K562 (cell line): ENCODE measurements at regions not wholly inside any gene's neighbourhood (a gene's known extent, or its start where the extent isn't known, plus 50 kb on each side); places are given as distances from the start of the nearest gene placed in this dataset.

Experiments
- ATAC-seq: fragments of 200-7000 bp; cut with Tn5 transposase; 3 replicates; pipeline ENCODE4 v1.9.1; 2020; ENCODE audit warnings: moderate library complexity
- BruUV-seq: library from RNA; stranded (reverse); fragments of 400-500 nt; replicated peaks from 2 replicates; lab custom pipeline; 2021; lab: Mats Ljungman, UMichigan
- CTCF ChIA-PET: fragments of 300-600 bp; formaldehyde crosslinking; extraction: SDS; loops from one replicate; lab custom pipeline; 2021; ENCODE audit warnings: low intra/inter-chr PET ratio; lab: Yijun Ruan, JAX
- POLR2A ChIA-PET: fragments of 300-600, 350-650 bp; sonication (Branson Sonifier 250); formaldehyde crosslinking; extraction: SDS; loops from one replicate; lab custom pipeline; 2021; ENCODE audit warnings: antibody characterized with exemption, inconsistent platforms; lab: Yijun Ruan, JAX
- DNase-seq, 4 experiments: peaks; one replicate each; pipeline versions ENCODE4 v3.0.0 to v3.0.0-alpha.2; 2011 to 2018; ENCODE audit warnings: low spot score in 3 of 4, mixed read lengths in 3 of 4; ENCODE audit errors: extremely low read depth in 1 of 4
- FAIRE-seq: peaks from 2 replicates; lab custom pipeline; 2011; peaks lifted over from hg19 to GRCh38; lab: Jason Lieb, UNC
- H2AFZ ChIP-seq: 2 replicates; pipeline ENCODE4 v1.6.0; 2011; ENCODE audit warnings: low read depth, low read length, control low read depth, inconsistent platforms
- H3K27ac ChIP-seq: fragments of 200-600 bp; 3 replicates; pipeline ENCODE4 v1.8.0; 2011; ENCODE audit warnings: low read depth, mild to moderate bottlenecking, control low read depth, inconsistent platforms, low read length, moderate library complexity, mixed read lengths; ENCODE audit errors: extremely low read depth
- H3K27me3 ChIP-seq, 2 experiments: fragments of 300-600 bp in 1 of 2; 2 replicates in 1 of 2; 3 replicates in 1 of 2; pipeline versions ENCODE4 v1.6.0 to v1.8.0; 2011; ENCODE audit warnings: inconsistent platforms in 2 of 2, low read length in 2 of 2, mild to moderate bottlenecking in 1 of 2, mixed read lengths in 1 of 2, moderate library complexity in 1 of 2; ENCODE audit not compliant: control insufficient read depth in 2 of 2, insufficient read depth in 2 of 2
- H3K36me3 ChIP-seq: fragments of 300-600 bp; 3 replicates; pipeline ENCODE4 v1.8.0; 2011; ENCODE audit warnings: mild to moderate bottlenecking, low read length, inconsistent platforms; ENCODE audit not compliant: control insufficient read depth, insufficient read depth
- H3K4me1 ChIP-seq, 2 experiments: fragments of 200-600 bp in 1 of 2; replicated peaks in 1 of 2; 2 replicates in 1 of 2; 3 replicates in 1 of 2; pipeline versions ENCODE4 v1.5.1 to v1.8.0; 2011; ENCODE audit warnings: inconsistent platforms in 2 of 2, low read length in 2 of 2, mild to moderate bottlenecking in 1 of 2, mixed read lengths in 1 of 2, moderate library complexity in 1 of 2; ENCODE audit not compliant: control insufficient read depth in 2 of 2, insufficient read depth in 2 of 2
- H3K4me2 ChIP-seq: 2 replicates; pipeline ENCODE4 v1.6.1; 2011; ENCODE audit warnings: low read length, control low read depth, inconsistent platforms, mixed read lengths; ENCODE audit not compliant: insufficient read depth
- H3K4me3 ChIP-seq: fragments of 200-600 bp; sonication (generic), shearing (Covaris generic); 2 replicates; pipeline ENCODE4 v1.5.1; 2016; ENCODE audit warnings: control low read depth, inconsistent platforms
- H3K79me2 ChIP-seq: fragments of 200-600 bp; 3 replicates; pipeline ENCODE4 v1.8.0; 2011; ENCODE audit warnings: low read length, inconsistent platforms; ENCODE audit not compliant: control insufficient read depth, insufficient read depth
- H3K9ac ChIP-seq, 2 experiments: 2 replicates each; pipeline versions ENCODE4 v1.6.0 to v1.6.1; 2011; ENCODE audit warnings: low read depth in 2 of 2, low read length in 2 of 2, control low read depth in 1 of 2, inconsistent platforms in 1 of 2, mild to moderate bottlenecking in 1 of 2, mixed read lengths in 1 of 2; ENCODE audit not compliant: insufficient read depth in 1 of 2
- H3K9me1 ChIP-seq: one replicate; pipeline ENCODE4 v1.6.0; 2011; ENCODE audit warnings: inconsistent platforms, mild to moderate bottlenecking, low read length, moderate library complexity; ENCODE audit not compliant: control insufficient read depth, insufficient read depth
- H3K9me3 ChIP-seq: replicated peaks from 2 replicates; pipeline ENCODE4 v1.5.1; 2011; ENCODE audit warnings: low read depth, low read length, inconsistent platforms; ENCODE audit not compliant: control insufficient read depth, insufficient read depth
- H4K20me1 ChIP-seq: replicated peaks from 2 replicates; pipeline ENCODE4 v1.6.1; 2011; ENCODE audit warnings: low read length, inconsistent platforms, mixed read lengths; ENCODE audit not compliant: control insufficient read depth, insufficient read depth
- ATF6 ChIP-seq: sonication (generic); formaldehyde crosslinking; IDR thresholded peaks from 2 replicates; pipeline ENCODE4 v1.4.0; 2020; ENCODE audit warnings: mild to moderate bottlenecking, missing genetic modification reagents
- ETS1 ChIP-seq: conservative IDR thresholded peaks from 2 replicates; pipeline ENCODE4 v1.6.1; 2011; ENCODE audit warnings: low read depth, mild to moderate bottlenecking, low read length; ENCODE audit not compliant: control insufficient read depth
- MITF ChIP-seq: IDR thresholded peaks from 2 replicates; pipeline ENCODE4 v1.6.1; 2014; ENCODE audit warnings: antibody characterized with exemption
- NCOA2 ChIP-seq, 2 experiments: fragments of 450-650 bp; IDR thresholded peaks; 2 replicates each; pipeline ENCODE4 v1.6.1; 2018; ENCODE audit warnings: mild to moderate bottlenecking in 2 of 2, moderate library complexity in 1 of 2; ENCODE audit not compliant: partially characterized antibody in 2 of 2
- PML ChIP-seq: IDR thresholded peaks from 2 replicates; pipeline ENCODE4 v1.6.1; 2012; ENCODE audit warnings: low read length, inconsistent platforms
- WHSC1 ChIP-seq: IDR thresholded peaks from one replicate; pipeline ENCODE4 v1.6.1; 2012; ENCODE audit warnings: low read length, control low read depth, inconsistent platforms
- ZNF280B ChIP-seq: fragments of 250-450 bp; sonication (Bioruptor Pico); IDR thresholded peaks from 2 replicates; pipeline ENCODE4 v1.5.1; 2021; ENCODE audit warnings: mild to moderate bottlenecking
- ZNF696 ChIP-seq: fragments of 250-450 bp; sonication (Bioruptor Pico); conservative IDR thresholded peaks from 2 replicates; pipeline ENCODE4 v1.4.0; 2020; ENCODE audit warnings: mild to moderate bottlenecking, moderate library complexity
- WGBS: fragments of 100-300 bp; shearing (Covaris generic); methylation state at CpG from one replicate; pipeline ENCODE4 v1.1.6; 2016; ENCODE audit warnings: low coverage, mixed read lengths; ENCODE audit not compliant: insufficient coverage; ENCODE audit errors: missing lambda C conversion rate; 5-methylcytosine and 5-hydroxymethylcytosine counted together
- in situ Hi-C: fragments of 300-500 bp; cut with MboI; formaldehyde crosslinking; loops from 4 replicates; pipeline ENCODE4 v1.15.0; 2018; ENCODE audit warnings: inconsistent platforms, mixed read lengths
- intact Hi-C: fragments of 100-400 bp; cut with micrococcal nuclease; formaldehyde crosslinking; loops from 2 replicates; pipeline ENCODE4 v1.14.2; 2022

- no TSS peak for BruUV-seq
- POLR2A ChIA-PET = no interaction called here
- no peak overlapping the region for H3K27ac ChIP-seq
Observed at GRCh38 chr2:21539685-21540084, 415.9 kb downstream of the TDRD15 start.

GRCh38 chr2:21543630-21544029 is 419.9 kb downstream of the TDRD15 start:
- ChIA-PET POLR2A (no interaction called here), CTCF (no interaction called here)
- no TSS peak for BruUV-seq
- H3K36me3 ChIP-seq = no peaks in the 10 kb centered on the region
- no peaks in the 10 kb centered on the region for H3K79me2 ChIP-seq
- in situ Hi-C loops = no loop called here
- WGBS = 0% methylated on average over 2 of the region's 2 CpGs
- no peaks in the 10 kb centered on the region for H3K4me1 ChIP-seq
- no peak overlapping the region for H3K27ac ChIP-seq
- H2AFZ ChIP-seq = no peak overlapping the region
- no peaks in the 10 kb centered on the region for H4K20me1 ChIP-seq
- H3K27me3 ChIP-seq = no peaks in the 10 kb centered on the region
- FAIRE-seq = no peak
- no peak overlapping the region for H3K9ac ChIP-seq
- no peaks in the 10 kb centered on the region for H3K9me1 ChIP-seq
- DNase-seq = no peak
- intact Hi-C loops = no loop called here
- H3K4me3 ChIP-seq = no peak overlapping the region
- no peak for ATAC-seq
- no peak overlapping the region for H3K4me2 ChIP-seq
- no peaks in the 10 kb centered on the region for H3K9me3 ChIP-seq
- TF ChIP-seq MITF (no peak), ATF6 (no peak), ZNF280B (CRISPR knock-in tag) (no peak), PML (no peak), ZNF696 (CRISPR knock-in tag) (no peak)

More at GRCh38 chr2:21539685-21540084, 415.9 kb downstream of the TDRD15 start:
- no peak for TF ChIP-seq ETS1
- no peak for TF ChIP-seq WHSC1
- no peak for TF ChIP-seq NCOA2 (IDR thresholded peaks at IDR 0.05; ENCODE audit: partially characterized antibody in 2 of 2)
- no peaks in the 10 kb centered on the region for H3K9me1 ChIP-seq
- CTCF ChIA-PET = no interaction called here
- 0 out of 2 replicates have a peak, but pooled peaks cover 1% of the 10 kb centered on the region for H3K9me3 ChIP-seq
- 0% methylated on average over 2 of the region's 2 CpGs for WGBS
- in situ Hi-C loops = no loop called here
- ATAC-seq = no peak
- intact Hi-C loops = no loop called here
- no peak overlapping the region for H3K4me3 ChIP-seq
- H3K4me1 ChIP-seq = no peaks in the 10 kb centered on the region
- H3K9ac ChIP-seq = no peak overlapping the region
- no peaks in the 10 kb centered on the region for H4K20me1 ChIP-seq
- H3K4me2 ChIP-seq = no peak overlapping the region
- no peaks in the 10 kb centered on the region for H3K36me3 ChIP-seq
- no peak for DNase-seq
- no peaks in the 10 kb centered on the region for H3K79me2 ChIP-seq
- H3K27me3 ChIP-seq = no peaks in the 10 kb centered on the region
- FAIRE-seq = no peak
- H2AFZ ChIP-seq = no peak overlapping the region
